ENCODE measurements at regions not wholly inside any gene's neighbourhood (a gene's known extent, or its start where the extent isn't known, plus 50 kb on each side); places are given as distances from the start of the nearest gene placed in this dataset.

GRCh38 chr2:43043553-43043870 is 182.9 kb downstream of the ZFP36L2 start:
- H3K27me3 ChIP-seq (ENCODE audit: control insufficient read depth, low read length), result peaks cover 5% of the 10 kb centered on the region; the same call in 1 of the 2 replicates

GRCh38 chr2:43041661-43042360 is 184.6 kb downstream of the ZFP36L2 start:
- no peak overlapping the region for H3K27ac ChIP-seq (ENCODE audit: low read depth, low read length)
- no peaks in the 10 kb centered on the region for H3K9me3 ChIP-seq (ENCODE audit: control insufficient read depth, insufficient read depth, low read length)
- H3K9me2 ChIP-seq (replicated peaks; ENCODE audit: control insufficient read depth, low read length), result no peaks in the 10 kb centered on the region
- no peak overlapping the region for H3K4me3 ChIP-seq (ENCODE audit: low read length)
- no peaks in the 10 kb centered on the region for H3K36me3 ChIP-seq (ENCODE audit: control insufficient read depth, low read length)
- H3K27me3 ChIP-seq (ENCODE audit: control insufficient read depth, low read length), result peaks cover 4% of the 10 kb centered on the region; the same call in 1 of the 2 replicates
- no peaks in the 10 kb centered on the region for H3K79me2 ChIP-seq (ENCODE audit: control insufficient read depth, low read length)
- H4K20me1 ChIP-seq (ENCODE audit: control insufficient read depth, insufficient read depth, low read depth, low read length), result no peaks in the 10 kb centered on the region
- H3F3A ChIP-seq (ENCODE audit: control insufficient read depth, insufficient read depth), result no peaks in the 10 kb centered on the region
- no peak overlapping the region for H3K4me2 ChIP-seq (ENCODE audit: low read length)
- H3K4me1 ChIP-seq (ENCODE audit: control insufficient read depth, low read length), result no peaks in the 10 kb centered on the region
- no peak for TF ChIP-seq CTCF (IDR thresholded peaks at IDR 0.05; ENCODE audit: low read depth, low read length, poor library complexity, severe bottlenecking)

More at GRCh38 chr2:43043553-43043870, 182.9 kb downstream of the ZFP36L2 start:
- Histone ChIP-seq H3K9me2 (replicated peaks; ENCODE audit: control insufficient read depth, low read length) (no peaks in the 10 kb centered on the region), H3K4me1 (ENCODE audit: control insufficient read depth, low read length) (no peaks in the 10 kb centered on the region), H3K79me2 (ENCODE audit: control insufficient read depth, low read length) (no peaks in the 10 kb centered on the region), H3F3A (ENCODE audit: control insufficient read depth, insufficient read depth) (no peaks in the 10 kb centered on the region), H3K4me3 (ENCODE audit: low read length) (no peak overlapping the region), H3K9me3 (ENCODE audit: control insufficient read depth, insufficient read depth, low read length) (no peaks in the 10 kb centered on the region), H4K20me1 (ENCODE audit: control insufficient read depth, insufficient read depth, low read depth, low read length) (no peaks in the 10 kb centered on the region), H3K4me2 (ENCODE audit: low read length) (no peak overlapping the region), H3K27ac (ENCODE audit: low read depth, low read length) (no peak overlapping the region), H3K36me3 (ENCODE audit: control insufficient read depth, low read length) (no peaks in the 10 kb centered on the region)
- TF ChIP-seq EZH2phosphoT487 (IDR thresholded peaks at IDR 0.05; ENCODE audit: borderline replicate concordance, low read length), result no peak
- no peak for TF ChIP-seq CTCF (IDR thresholded peaks at IDR 0.05; ENCODE audit: low read depth, low read length, poor library complexity, severe bottlenecking)

- Histone ChIP-seq H3K27ac (ENCODE audit: low read depth, low read length) (no peak overlapping the region), H3K4me3 (ENCODE audit: low read length) (no peak overlapping the region), H3K9me3 (ENCODE audit: control insufficient read depth, insufficient read depth, low read length) (no peaks in the 10 kb centered on the region), H3F3A (ENCODE audit: control insufficient read depth, insufficient read depth) (no peaks in the 10 kb centered on the region), H3K4me2 (ENCODE audit: low read length) (no peak overlapping the region), H3K4me1 (ENCODE audit: control insufficient read depth, low read length) (no peaks in the 10 kb centered on the region), H3K36me3 (ENCODE audit: control insufficient read depth, low read length) (no peaks in the 10 kb centered on the region), H3K79me2 (ENCODE audit: control insufficient read depth, low read length) (no peaks in the 10 kb centered on the region), H4K20me1 (ENCODE audit: control insufficient read depth, insufficient read depth, low read depth, low read length) (no peaks in the 10 kb centered on the region), H3K27me3 (ENCODE audit: control insufficient read depth, low read length) (0 out of 2 replicates have a peak, but pooled peaks cover 3% of the 10 kb centered on the region), H3K9me2 (replicated peaks; ENCODE audit: control insufficient read depth, low read length) (no peaks in the 10 kb centered on the region)
- TF ChIP-seq CTCF (IDR thresholded peaks at IDR 0.05; ENCODE audit: low read depth, low read length, poor library complexity, severe bottlenecking) (no peak), EZH2phosphoT487 (IDR thresholded peaks at IDR 0.05; ENCODE audit: borderline replicate concordance, low read length) (no peak)
Observed at GRCh38 chr2:43041173-43041591, 185.2 kb downstream of the ZFP36L2 start.
